ENCODE measurements at regions not wholly inside any gene's neighbourhood (a gene's known extent, or its start where the extent isn't known, plus 50 kb on each side); places are given as distances from the start of the nearest gene placed in this dataset.

DNA sequence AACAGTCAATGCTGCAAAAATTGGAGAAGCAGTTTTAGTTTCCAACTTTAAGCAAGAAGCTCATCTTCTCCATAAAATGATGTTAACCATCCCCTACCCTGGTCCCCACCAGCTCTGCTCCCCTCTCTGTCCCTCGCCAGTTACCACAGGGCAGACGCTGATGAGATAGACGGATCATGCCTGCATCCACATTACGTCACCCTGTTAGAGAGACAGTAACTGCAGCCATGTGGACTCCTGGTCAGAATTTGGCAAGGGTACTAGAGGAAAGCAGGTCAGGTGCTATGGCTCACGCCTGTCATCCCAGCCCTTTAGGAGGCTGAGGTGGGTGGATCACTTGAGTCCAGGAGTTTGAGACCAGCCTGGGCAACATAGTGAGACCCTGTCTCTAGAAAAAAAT is 81.9 kb upstream of the FZD8 start:
- H4K20me1 ChIP-seq (ENCODE audit: insufficient read depth, low read length) = no peaks in the 10 kb centered on the region
- no peak for DNase-seq (ENCODE audit: insufficient read length, low spot score, missing footprints)
- TF ChIP-seq, protein P1, sequence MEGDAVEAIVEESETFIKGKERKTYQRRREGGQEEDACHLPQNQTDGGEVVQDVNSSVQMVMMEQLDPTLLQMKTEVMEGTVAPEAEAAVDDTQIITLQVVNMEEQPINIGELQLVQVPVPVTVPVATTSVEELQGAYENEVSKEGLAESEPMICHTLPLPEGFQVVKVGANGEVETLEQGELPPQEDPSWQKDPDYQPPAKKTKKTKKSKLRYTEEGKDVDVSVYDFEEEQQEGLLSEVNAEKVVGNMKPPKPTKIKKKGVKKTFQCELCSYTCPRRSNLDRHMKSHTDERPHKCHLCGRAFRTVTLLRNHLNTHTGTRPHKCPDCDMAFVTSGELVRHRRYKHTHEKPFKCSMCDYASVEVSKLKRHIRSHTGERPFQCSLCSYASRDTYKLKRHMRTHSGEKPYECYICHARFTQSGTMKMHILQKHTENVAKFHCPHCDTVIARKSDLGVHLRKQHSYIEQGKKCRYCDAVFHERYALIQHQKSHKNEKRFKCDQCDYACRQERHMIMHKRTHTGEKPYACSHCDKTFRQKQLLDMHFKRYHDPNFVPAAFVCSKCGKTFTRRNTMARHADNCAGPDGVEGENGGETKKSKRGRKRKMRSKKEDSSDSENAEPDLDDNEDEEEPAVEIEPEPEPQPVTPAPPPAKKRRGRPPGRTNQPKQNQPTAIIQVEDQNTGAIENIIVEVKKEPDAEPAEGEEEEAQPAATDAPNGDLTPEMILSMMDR (IDR thresholded peaks at IDR 0.05; ENCODE audit: extremely low read depth, low read depth, low read length) = no peak

GRCh38 chr10:35723059-35723458 is 81.0 kb upstream of the FZD8 start:
- no peak overlapping the region for H3K4me2 ChIP-seq (ENCODE audit: insufficient read depth, low read length)
- TF ChIP-seq, protein P1 (IDR thresholded peaks at IDR 0.05; ENCODE audit: extremely low read depth, low read depth, low read length) = no peak
- DNase-seq (ENCODE audit: insufficient read length, low spot score, missing footprints) = no peak
- no peak overlapping the region for H3K27ac ChIP-seq (ENCODE audit: low read depth, low read length)
- H2AFZ ChIP-seq (ENCODE audit: low read length) = no peak overlapping the region
- no peaks in the 10 kb centered on the region for H4K20me1 ChIP-seq (ENCODE audit: insufficient read depth, low read length)
- H3K36me3 ChIP-seq (ENCODE audit: insufficient read depth, low read length) = no peaks in the 10 kb centered on the region
- no peaks in the 10 kb centered on the region for H3K4me1 ChIP-seq (ENCODE audit: insufficient read depth, low read length)
- H3K9me3 ChIP-seq (ENCODE audit: low read depth, low read length) = no peaks in the 10 kb centered on the region
- H3K4me3 ChIP-seq (ENCODE audit: insufficient read depth, low read length) = no peak overlapping the region
- no peaks in the 10 kb centered on the region for H3K79me2 ChIP-seq (ENCODE audit: insufficient read depth, low read length)
- peaks cover 15% of the 10 kb centered on the region for H3K27me3 ChIP-seq (ENCODE audit: insufficient read depth, low read length)

More for the DNA sequence above, 81.9 kb upstream of the FZD8 start:
- H3K9me3 ChIP-seq (ENCODE audit: low read depth, low read length) = no peaks in the 10 kb centered on the region
- H3K27me3 ChIP-seq (ENCODE audit: insufficient read depth, low read length) = peaks cover 15% of the 10 kb centered on the region
- H3K4me3 ChIP-seq (ENCODE audit: insufficient read depth, low read length) = no peak overlapping the region
- no peak overlapping the region for H3K4me2 ChIP-seq (ENCODE audit: insufficient read depth, low read length)
- no peak overlapping the region for H3K27ac ChIP-seq (ENCODE audit: low read depth, low read length)
- H3K36me3 ChIP-seq (ENCODE audit: insufficient read depth, low read length) = no peaks in the 10 kb centered on the region
- no peaks in the 10 kb centered on the region for H3K79me2 ChIP-seq (ENCODE audit: insufficient read depth, low read length)
- H2AFZ ChIP-seq (ENCODE audit: low read length) = no peak overlapping the region
- H3K4me1 ChIP-seq (ENCODE audit: insufficient read depth, low read length) = no peaks in the 10 kb centered on the region

- TF ChIP-seq, protein P1 (IDR thresholded peaks at IDR 0.05; ENCODE audit: extremely low read depth, low read depth, low read length) = no peak
- DNase-seq (ENCODE audit: insufficient read length, low spot score, missing footprints) = no peak
- Histone ChIP-seq H3K27ac (ENCODE audit: low read depth, low read length) (no peak overlapping the region), H3K79me2 (ENCODE audit: insufficient read depth, low read length) (no peaks in the 10 kb centered on the region), H3K27me3 (ENCODE audit: insufficient read depth, low read length) (peaks cover 15% of the 10 kb centered on the region), H3K9me3 (ENCODE audit: low read depth, low read length) (no peaks in the 10 kb centered on the region), H3K4me1 (ENCODE audit: insufficient read depth, low read length) (no peaks in the 10 kb centered on the region), H3K4me2 (ENCODE audit: insufficient read depth, low read length) (no peak overlapping the region), H3K36me3 (ENCODE audit: insufficient read depth, low read length) (no peaks in the 10 kb centered on the region), H4K20me1 (ENCODE audit: insufficient read depth, low read length) (no peaks in the 10 kb centered on the region), H3K4me3 (ENCODE audit: insufficient read depth, low read length) (no peak overlapping the region), H2AFZ (ENCODE audit: low read length) (no peak overlapping the region)
These were observed 80.5 kb upstream of the FZD8 start for GRCh38 chr10:35722636-35723035.

- no peak overlapping the region for H3K4me3 ChIP-seq (ENCODE audit: insufficient read depth, low read length)
These were observed 80.1 kb upstream of the FZD8 start for GRCh38 chr10:35722226-35722625.

More at GRCh38 chr10:35722226-35722625, 80.1 kb upstream of the FZD8 start:
- Histone ChIP-seq H3K27ac (ENCODE audit: low read depth, low read length) (no peak overlapping the region), H3K9me3 (ENCODE audit: low read depth, low read length) (no peaks in the 10 kb centered on the region), H3K4me1 (ENCODE audit: insufficient read depth, low read length) (no peaks in the 10 kb centered on the region), H3K36me3 (ENCODE audit: insufficient read depth, low read length) (no peaks in the 10 kb centered on the region), H2AFZ (ENCODE audit: low read length) (no peak overlapping the region), H4K20me1 (ENCODE audit: insufficient read depth, low read length) (no peaks in the 10 kb centered on the region), H3K27me3 (ENCODE audit: insufficient read depth, low read length) (peaks cover 15% of the 10 kb centered on the region), H3K4me2 (ENCODE audit: insufficient read depth, low read length) (no peak overlapping the region), H3K79me2 (ENCODE audit: insufficient read depth, low read length) (no peaks in the 10 kb centered on the region)
- no peak for DNase-seq (ENCODE audit: insufficient read length, low spot score, missing footprints)
- TF ChIP-seq, protein P1 (IDR thresholded peaks at IDR 0.05; ENCODE audit: extremely low read depth, low read depth, low read length) = no peak

Measured in osteoblast (primary cell).